MM.1S (cell line): ENCODE measurements at regions not wholly inside any gene's neighbourhood (a gene's known extent, or its start where the extent isn't known, plus 50 kb on each side); places are given as distances from the start of the nearest gene placed in this dataset.

Experiments
- DNase-seq: peaks from one replicate; pipeline ENCODE4 v3.0.0-alpha.2; 2015
- H2AFZ ChIP-seq: fragments of 300-600 bp; sonication (generic); 2 replicates; pipeline ENCODE4 v1.6.0; 2016; ENCODE audit warnings: antibody characterized with exemption, low read length
- H3F3A ChIP-seq: fragments of 300-600 bp; sonication (generic); 2 replicates; pipeline ENCODE4 v1.6.1; 2016; ENCODE audit warnings: mild to moderate bottlenecking, antibody characterized with exemption, low read length, moderate library complexity, mixed read lengths; ENCODE audit not compliant: insufficient read depth
- H3K27ac ChIP-seq: fragments of 300-600 bp; sonication (generic); 2 replicates; pipeline ENCODE4 v1.5.1; 2016; ENCODE audit warnings: mild to moderate bottlenecking, low read length
- H3K27me3 ChIP-seq: fragments of 300-600 bp; sonication (generic); replicated peaks from 2 replicates; pipeline ENCODE4 v1.6.0; 2016; ENCODE audit warnings: low read length; ENCODE audit not compliant: insufficient read depth
- H3K36me3 ChIP-seq: fragments of 300-600 bp; sonication (generic); replicated peaks from 2 replicates; pipeline ENCODE4 v1.6.1; 2016; ENCODE audit warnings: mild to moderate bottlenecking, low read length, mixed read lengths; ENCODE audit not compliant: insufficient read depth
- H3K4me1 ChIP-seq: fragments of 300-600 bp; sonication (generic); 2 replicates; pipeline ENCODE4 v1.6.1; 2016; ENCODE audit warnings: low read length, mixed read lengths
- H3K4me2 ChIP-seq: fragments of 300-600 bp; sonication (generic); 2 replicates; pipeline ENCODE4 v1.6.0; 2016; ENCODE audit warnings: low read depth, low read length
- H3K4me3 ChIP-seq: fragments of 300-600 bp; sonication (generic); 2 replicates; pipeline ENCODE4 v1.5.1; 2016; ENCODE audit warnings: low read length, mixed read lengths
- H3K79me2 ChIP-seq: fragments of 300-600 bp; sonication (generic); 2 replicates; pipeline ENCODE4 v1.6.1; 2016; ENCODE audit warnings: mixed run types, low read length, mixed read lengths
- H3K9ac ChIP-seq: fragments of 300-600 bp; sonication (generic); 2 replicates; pipeline ENCODE4 v1.6.1; 2016; ENCODE audit warnings: low read length, mixed read lengths
- H3K9me2 ChIP-seq: fragments of 300-600 bp; sonication (generic); replicated peaks from 2 replicates; pipeline ENCODE4 v1.6.1; 2016; ENCODE audit warnings: mild to moderate bottlenecking, low read length, mixed read lengths; ENCODE audit not compliant: insufficient read depth
- H3K9me3 ChIP-seq: fragments of 300-600 bp; sonication (generic); replicated peaks from 2 replicates; pipeline ENCODE4 v1.6.1; 2016; ENCODE audit warnings: mild to moderate bottlenecking, low read length, mixed read lengths; ENCODE audit not compliant: insufficient read depth
- H4K20me1 ChIP-seq: fragments of 300-600 bp; sonication (generic); 2 replicates; pipeline ENCODE4 v1.6.1; 2016; ENCODE audit warnings: mild to moderate bottlenecking, low read length, moderate library complexity, mixed read lengths; ENCODE audit not compliant: insufficient read depth
- EZH2 ChIP-seq: fragments of 300-600 bp; sonication (generic); optimal IDR thresholded peaks from 2 replicates; pipeline ENCODE3; 2017; ENCODE audit warnings: low read depth, mild to moderate bottlenecking, antibody characterized with exemption, low read length, mixed read lengths
- EZH2phosphoT487 ChIP-seq: fragments of 300-600 bp; sonication (generic); IDR thresholded peaks from 2 replicates; pipeline ENCODE4 v1.6.1; 2018; ENCODE audit warnings: antibody characterized with exemption, low read length
- TF ChIP-seq, protein P1 (sequence below): fragments of 300-600 bp; sonication (generic); IDR thresholded peaks from 2 replicates; pipeline ENCODE4 v1.5.1; 2016; ENCODE audit warnings: antibody characterized with exemption, low read length, mixed read lengths

DNA sequence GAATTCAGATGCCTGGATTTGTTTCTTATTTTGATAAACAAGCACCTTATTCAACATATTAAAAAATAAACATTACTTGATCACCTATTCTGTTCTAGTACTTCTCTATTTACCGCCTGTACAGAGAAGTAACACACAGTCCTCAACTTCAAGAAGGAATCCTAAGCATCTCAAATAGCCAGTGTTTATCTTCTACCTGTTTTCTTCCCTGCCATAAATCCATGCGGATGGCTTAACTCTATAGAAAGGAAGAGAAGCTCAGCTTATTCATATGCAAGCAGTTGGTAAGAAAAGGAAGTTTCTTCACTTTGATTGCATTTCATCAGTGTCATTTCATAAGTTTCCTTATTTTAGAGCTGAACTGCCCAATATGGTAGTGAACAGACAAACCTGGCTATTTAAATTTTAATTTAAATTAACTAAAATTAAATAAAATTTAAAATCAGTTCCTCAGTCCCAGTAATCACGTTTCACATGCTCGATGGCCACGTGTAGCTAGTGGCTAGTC is 210.0 kb upstream of the PEX5L start:
- Histone ChIP-seq H4K20me1 (no peaks in the 10 kb centered on the region), H2AFZ (no peak overlapping the region), H3K9ac (no peak overlapping the region), H3K36me3 (no peaks in the 10 kb centered on the region), H3K27me3 (no peaks in the 10 kb centered on the region), H3F3A (no peaks in the 10 kb centered on the region), H3K4me1 (no peaks in the 10 kb centered on the region), H3K4me2 (no peak overlapping the region), H3K9me3 (no peaks in the 10 kb centered on the region), H3K4me3 (no peak overlapping the region), H3K27ac (no peak overlapping the region), H3K9me2 (no peaks in the 10 kb centered on the region), H3K79me2 (no peaks in the 10 kb centered on the region)
- no peak for TF ChIP-seq EZH2
- TF ChIP-seq EZH2phosphoT487: no peak
- TF ChIP-seq, protein P1, sequence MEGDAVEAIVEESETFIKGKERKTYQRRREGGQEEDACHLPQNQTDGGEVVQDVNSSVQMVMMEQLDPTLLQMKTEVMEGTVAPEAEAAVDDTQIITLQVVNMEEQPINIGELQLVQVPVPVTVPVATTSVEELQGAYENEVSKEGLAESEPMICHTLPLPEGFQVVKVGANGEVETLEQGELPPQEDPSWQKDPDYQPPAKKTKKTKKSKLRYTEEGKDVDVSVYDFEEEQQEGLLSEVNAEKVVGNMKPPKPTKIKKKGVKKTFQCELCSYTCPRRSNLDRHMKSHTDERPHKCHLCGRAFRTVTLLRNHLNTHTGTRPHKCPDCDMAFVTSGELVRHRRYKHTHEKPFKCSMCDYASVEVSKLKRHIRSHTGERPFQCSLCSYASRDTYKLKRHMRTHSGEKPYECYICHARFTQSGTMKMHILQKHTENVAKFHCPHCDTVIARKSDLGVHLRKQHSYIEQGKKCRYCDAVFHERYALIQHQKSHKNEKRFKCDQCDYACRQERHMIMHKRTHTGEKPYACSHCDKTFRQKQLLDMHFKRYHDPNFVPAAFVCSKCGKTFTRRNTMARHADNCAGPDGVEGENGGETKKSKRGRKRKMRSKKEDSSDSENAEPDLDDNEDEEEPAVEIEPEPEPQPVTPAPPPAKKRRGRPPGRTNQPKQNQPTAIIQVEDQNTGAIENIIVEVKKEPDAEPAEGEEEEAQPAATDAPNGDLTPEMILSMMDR: no peak
- DNase-seq: no peak

DNA sequence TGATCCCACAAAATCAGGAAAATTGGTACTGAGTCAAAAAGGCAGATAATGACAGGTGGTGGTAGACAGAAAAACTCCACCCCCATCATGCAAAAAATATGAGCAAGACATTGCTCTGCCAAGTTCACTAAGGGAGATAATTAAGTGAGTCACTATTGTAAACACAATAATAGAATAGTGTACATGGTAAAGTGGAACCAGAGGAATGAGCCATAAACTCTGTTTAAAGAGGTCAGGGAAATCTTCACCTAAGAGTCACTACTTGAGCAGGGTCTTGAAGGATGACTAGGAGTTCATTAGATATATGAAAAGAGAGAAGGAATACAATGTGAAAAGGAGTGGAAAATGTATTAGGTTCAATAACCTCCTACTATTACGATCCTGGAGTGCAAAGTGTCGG is 213.4 kb upstream of the PEX5L start:
- Histone ChIP-seq H3K9ac (no peak overlapping the region), H3K4me3 (no peak overlapping the region), H3K9me3 (no peaks in the 10 kb centered on the region), H3K79me2 (no peaks in the 10 kb centered on the region), H3K36me3 (no peaks in the 10 kb centered on the region), H3K27ac (no peak overlapping the region), H3K27me3 (no peaks in the 10 kb centered on the region), H3K4me1 (no peaks in the 10 kb centered on the region), H3K9me2 (no peaks in the 10 kb centered on the region), H4K20me1 (no peaks in the 10 kb centered on the region), H3K4me2 (no peak overlapping the region), H2AFZ (no peak overlapping the region), H3F3A (no peaks in the 10 kb centered on the region)
- DNase-seq: no peak
- TF ChIP-seq EZH2 (no peak), EZH2phosphoT487 (no peak)
- TF ChIP-seq, protein P1: no peak

DNA sequence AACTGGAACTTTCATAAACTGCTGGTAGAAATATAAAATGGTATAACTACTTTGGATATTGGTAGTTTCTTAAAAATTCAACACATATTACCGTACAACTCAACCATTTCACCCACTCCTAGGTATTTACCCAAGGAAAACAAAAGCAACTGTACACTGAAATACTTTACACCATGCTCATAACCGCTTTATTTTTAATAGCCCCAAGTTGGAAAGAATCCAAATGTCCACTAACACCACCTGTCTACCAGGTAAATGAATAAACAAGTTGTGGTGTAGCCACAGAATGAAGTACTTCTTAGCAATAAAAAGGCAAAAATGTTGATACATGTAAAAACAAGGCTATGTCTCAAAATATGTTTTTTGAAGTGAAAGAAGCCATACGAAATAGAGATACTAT is 215.9 kb upstream of the PEX5L start:
- no peaks in the 10 kb centered on the region for H4K20me1 ChIP-seq
- TF ChIP-seq EZH2phosphoT487: no peak
- TF ChIP-seq EZH2: no peak
- TF ChIP-seq, protein P1: no peak

More for the DNA sequence above, 215.9 kb upstream of the PEX5L start:
- Histone ChIP-seq H3K9me3 (no peaks in the 10 kb centered on the region), H3F3A (no peaks in the 10 kb centered on the region), H3K27ac (no peak overlapping the region), H3K4me1 (no peaks in the 10 kb centered on the region), H3K27me3 (no peaks in the 10 kb centered on the region), H2AFZ (no peak overlapping the region), H3K9ac (no peak overlapping the region), H3K9me2 (no peaks in the 10 kb centered on the region), H3K36me3 (no peaks in the 10 kb centered on the region), H3K4me2 (no peak overlapping the region), H3K4me3 (no peak overlapping the region), H3K79me2 (no peaks in the 10 kb centered on the region)
- no peak for DNase-seq
